PC-3 (cell line): ENCODE measurements at regions not wholly inside any gene's neighbourhood (a gene's known extent, or its start where the extent isn't known, plus 50 kb on each side); places are given as distances from the start of the nearest gene placed in this dataset.

Experiments
- EZH2 ChIP-seq: fragments of 300-600 bp; sonication (generic); IDR thresholded peaks from one replicate; pipeline ENCODE4 v1.6.1; 2017; ENCODE audit warnings: antibody characterized with exemption, mild to moderate bottlenecking, low read length; ENCODE audit not compliant: unreplicated experiment
- EZH2phosphoT487 ChIP-seq: fragments of 300-600 bp; sonication (generic); IDR thresholded peaks from 2 replicates; pipeline ENCODE4 v1.6.1; 2018; ENCODE audit warnings: mild to moderate bottlenecking, antibody characterized with exemption, low read length, borderline replicate concordance
- TF ChIP-seq, protein P1 (sequence below): fragments of 300-600 bp; sonication (generic); conservative IDR thresholded peaks from 2 replicates; pipeline ENCODE4 v1.5.1; 2017; ENCODE audit warnings: antibody characterized with exemption, low read depth, mild to moderate bottlenecking, low read length

DNA sequence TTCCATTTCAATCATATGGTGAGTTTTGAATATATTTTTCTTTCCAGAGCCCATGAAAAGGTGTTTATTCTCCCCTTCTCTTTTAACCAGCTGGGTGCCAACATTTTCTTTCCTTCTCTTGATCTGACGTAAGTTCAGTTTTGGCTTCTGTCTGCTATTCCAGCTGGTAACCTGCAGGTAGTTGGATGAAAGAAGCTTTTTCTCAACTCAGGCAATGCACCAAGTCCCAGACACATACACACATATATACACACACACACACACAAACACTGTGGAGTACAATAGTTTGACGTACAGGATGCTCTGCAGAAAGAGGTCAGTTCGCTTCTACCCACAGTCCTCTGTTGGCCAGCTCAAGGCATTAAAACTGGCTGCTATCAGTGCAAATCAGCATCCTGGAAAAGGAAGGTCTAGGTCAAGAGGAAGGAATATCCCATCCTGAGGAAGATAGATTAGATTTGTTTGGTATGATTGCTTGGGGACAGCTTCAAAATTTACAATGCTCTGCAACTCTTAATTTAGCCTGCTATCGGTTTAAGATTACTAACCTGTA, 214.3 kb upstream of the SEMA6A start:
- TF ChIP-seq, protein P1, sequence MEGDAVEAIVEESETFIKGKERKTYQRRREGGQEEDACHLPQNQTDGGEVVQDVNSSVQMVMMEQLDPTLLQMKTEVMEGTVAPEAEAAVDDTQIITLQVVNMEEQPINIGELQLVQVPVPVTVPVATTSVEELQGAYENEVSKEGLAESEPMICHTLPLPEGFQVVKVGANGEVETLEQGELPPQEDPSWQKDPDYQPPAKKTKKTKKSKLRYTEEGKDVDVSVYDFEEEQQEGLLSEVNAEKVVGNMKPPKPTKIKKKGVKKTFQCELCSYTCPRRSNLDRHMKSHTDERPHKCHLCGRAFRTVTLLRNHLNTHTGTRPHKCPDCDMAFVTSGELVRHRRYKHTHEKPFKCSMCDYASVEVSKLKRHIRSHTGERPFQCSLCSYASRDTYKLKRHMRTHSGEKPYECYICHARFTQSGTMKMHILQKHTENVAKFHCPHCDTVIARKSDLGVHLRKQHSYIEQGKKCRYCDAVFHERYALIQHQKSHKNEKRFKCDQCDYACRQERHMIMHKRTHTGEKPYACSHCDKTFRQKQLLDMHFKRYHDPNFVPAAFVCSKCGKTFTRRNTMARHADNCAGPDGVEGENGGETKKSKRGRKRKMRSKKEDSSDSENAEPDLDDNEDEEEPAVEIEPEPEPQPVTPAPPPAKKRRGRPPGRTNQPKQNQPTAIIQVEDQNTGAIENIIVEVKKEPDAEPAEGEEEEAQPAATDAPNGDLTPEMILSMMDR: no peak
- TF ChIP-seq EZH2: no peak
- TF ChIP-seq EZH2phosphoT487: no peak
